ENCODE measurements at regions not wholly inside any gene's neighbourhood (a gene's known extent, or its start where the extent isn't known, plus 50 kb on each side); places are given as distances from the start of the nearest gene placed in this dataset.
"Not testable (repeated sequence)": the region's sequence is repeated elsewhere in the genome, so short reads cannot be mapped to it uniquely, and the experiment has no call there.

- Histone ChIP-seq H2BK5ac (ENCODE audit: low read depth, low read length, poor library complexity, severe bottlenecking) (no peak overlapping the region), H4K20me1 (ENCODE audit: insufficient read depth, low read length) (no peaks in the 10 kb centered on the region), H2BK15ac (ENCODE audit: low read depth, low read length) (no peak overlapping the region), H3K4ac (ENCODE audit: low read depth, low read length) (no peak overlapping the region), H3K36me3 (ENCODE audit: control insufficient read depth, insufficient read depth, low read length) (no peaks in the 10 kb centered on the region), H3K9me3 (ENCODE audit: control insufficient read depth, insufficient read depth, low read length) (no peaks in the 10 kb centered on the region), H3K23ac (ENCODE audit: low read depth, low read length) (no peak overlapping the region), H3K27me3 (ENCODE audit: control insufficient read depth, insufficient read depth, low read length) (no peaks in the 10 kb centered on the region), H3K4me2 (ENCODE audit: low read depth, low read length) (no peak overlapping the region), H3K27ac (ENCODE audit: insufficient read depth, low read length) (no peak overlapping the region), H3K14ac (replicated peaks; ENCODE audit: low read depth, low read length) (no peak overlapping the region), H2BK20ac (ENCODE audit: low read depth, low read length) (no peak overlapping the region), H2AK9ac (replicated peaks; ENCODE audit: low read depth, low read length, poor library complexity) (no peak overlapping the region), H3K4me3 (ENCODE audit: insufficient read depth, low read depth, low read length) (no peak overlapping the region), H4K5ac (ENCODE audit: low read depth, low read length) (no peak overlapping the region), H4K91ac (ENCODE audit: insufficient read depth, low read depth, low read length) (no peak overlapping the region), H3K18ac (ENCODE audit: low read depth, low read length) (no peak overlapping the region), H3K79me1 (ENCODE audit: low read depth in 1 of 2, low read length in 2 of 2) (no peaks in the 10 kb centered on the region), H3K9me1 (ENCODE audit: insufficient read depth, low read length) (no peaks in the 10 kb centered on the region), H3K56ac (ENCODE audit: extremely low read depth, insufficient read depth, low read length) (no peak overlapping the region), H4K8ac (ENCODE audit: low read depth in 2 of 2, low read length in 2 of 2) (no peak overlapping the region), H3K4me1 (ENCODE audit: control insufficient read depth, insufficient read depth, low read length) (no peaks in the 10 kb centered on the region), H3K9ac (ENCODE audit: low read depth, low read length) (no peak overlapping the region), H2AK5ac (ENCODE audit: low read depth, low read length) (no peak overlapping the region), H2BK120ac (ENCODE audit: low read depth, low read length) (no peak overlapping the region), H2AFZ (replicated peaks; ENCODE audit: low read length, poor library complexity) (no peak overlapping the region)
- no peak for ATAC-seq (ENCODE audit: low read depth)
- TF ChIP-seq MAFK (IDR thresholded peaks at IDR 0.05; ENCODE audit: low read depth, low read length) (no peak), ELK1 (IDR thresholded peaks at IDR 0.05; ENCODE audit: borderline replicate concordance, low read depth, low read length) (no peak), FOS (IDR thresholded peaks at IDR 0.05; ENCODE audit: low read depth, low read length) (no peak), RAD21 (IDR thresholded peaks at IDR 0.05; ENCODE audit: low read length) (no peak), CHD1 (IDR thresholded peaks at IDR 0.05; ENCODE audit: low read depth, low read length) (no peak), BHLHE40 (IDR thresholded peaks at IDR 0.05; ENCODE audit: low read depth, low read length) (no peak), POLR2A (IDR thresholded peaks at IDR 0.05; ENCODE audit: low read depth, low read length) (no peak)
- intact Hi-C loops (cut with micrococcal nuclease) = no loop called here
- no peak for DNase-seq
- ChIA-PET CTCF (no interaction called here), POLR2A (ENCODE audit: unreplicated experiment) (no interaction called here)
- in situ Hi-C loops (cut with MboI; ENCODE audit: low sequenced_read_pairs) = no loop called here
- BruUV-seq (replicated peaks) = no TSS peak
- dilution Hi-C loops (cut with HindIII; ENCODE audit: low sequenced_read_pairs, unreplicated experiment) = no loop called here
- no CpG with 5 or more reads among the region's 1 CpG for WGBS, 2 experiments (ENCODE audit: extremely low coverage in 2 of 2, insufficient read length in 1 of 2)
Measured at GRCh38 chr1:191438979-191439378, 719.3 kb upstream of the RGS18 start.

- H3K9me3 ChIP-seq (ENCODE audit: control insufficient read depth, insufficient read depth, low read length); H3K4me2 ChIP-seq (ENCODE audit: low read depth, low read length); H3K9ac ChIP-seq (ENCODE audit: low read depth, low read length); H3K79me1 ChIP-seq (ENCODE audit: low read depth in 1 of 2, low read length in 2 of 2); intact Hi-C loops (cut with micrococcal nuclease); POLR2A ChIA-PET (ENCODE audit: unreplicated experiment); H3K9me1 ChIP-seq (ENCODE audit: insufficient read depth, low read length); H4K20me1 ChIP-seq (ENCODE audit: insufficient read depth, low read length); H2BK120ac ChIP-seq (ENCODE audit: low read depth, low read length); H3K36me3 ChIP-seq (ENCODE audit: control insufficient read depth, insufficient read depth, low read length); H3K14ac ChIP-seq (replicated peaks; ENCODE audit: low read depth, low read length); H2BK15ac ChIP-seq (ENCODE audit: low read depth, low read length); H3K56ac ChIP-seq (ENCODE audit: extremely low read depth, insufficient read depth, low read length); H2BK5ac ChIP-seq (ENCODE audit: low read depth, low read length, poor library complexity, severe bottlenecking); H2AFZ ChIP-seq (replicated peaks; ENCODE audit: low read length, poor library complexity); H4K91ac ChIP-seq (ENCODE audit: insufficient read depth, low read depth, low read length); CTCF ChIA-PET; H3K4me3 ChIP-seq (ENCODE audit: insufficient read depth, low read depth, low read length); H2BK20ac ChIP-seq (ENCODE audit: low read depth, low read length); H3K4me1 ChIP-seq (ENCODE audit: control insufficient read depth, insufficient read depth, low read length); H3K27ac ChIP-seq (ENCODE audit: insufficient read depth, low read length); dilution Hi-C loops (cut with HindIII; ENCODE audit: low sequenced_read_pairs, unreplicated experiment); H2AK5ac ChIP-seq (ENCODE audit: low read depth, low read length); H3K18ac ChIP-seq (ENCODE audit: low read depth, low read length); H3K4ac ChIP-seq (ENCODE audit: low read depth, low read length); in situ Hi-C loops (cut with MboI; ENCODE audit: low sequenced_read_pairs); BruUV-seq (replicated peaks); DNase-seq; H4K8ac ChIP-seq (ENCODE audit: low read depth in 2 of 2, low read length in 2 of 2); H4K5ac ChIP-seq (ENCODE audit: low read depth, low read length); H2AK9ac ChIP-seq (replicated peaks; ENCODE audit: low read depth, low read length, poor library complexity); H3K27me3 ChIP-seq (ENCODE audit: control insufficient read depth, insufficient read depth, low read length); ATAC-seq (ENCODE audit: low read depth); H3K23ac ChIP-seq (ENCODE audit: low read depth, low read length): not testable (repeated sequence)
- WGBS, 2 experiments (ENCODE audit: extremely low coverage in 2 of 2, insufficient read length in 1 of 2) = 80% methylated on average over 1 of the region's 9 CpGs; no CpG with 5 or more reads in 1 of the 2 experiments
Measured at GRCh38 chr1:191448279-191448678, 710.0 kb upstream of the RGS18 start.

Data from IMR-90 (cell line).